Endothelial cell (in vitro differentiated cells): ENCODE measurements at regions not wholly inside any gene's neighbourhood (a gene's known extent, or its start where the extent isn't known, plus 50 kb on each side); places are given as distances from the start of the nearest gene placed in this dataset.

Experiments
- DNase-seq: peaks from one replicate; pipeline ENCODE4 v3.0.0; 2021; ENCODE audit warnings: low spot score
- H3K27ac Mint-ChIP-seq: one replicate; pipeline ENCODE4 v1.8.0; 2021; ENCODE audit warnings: mixed read lengths, inconsistent platforms; ENCODE audit not compliant: unreplicated experiment
- H3K27me3 Mint-ChIP-seq: one replicate; pipeline ENCODE4 v1.8.0; 2021; ENCODE audit warnings: mild to moderate bottlenecking, moderate library complexity, mixed read lengths, inconsistent platforms; ENCODE audit not compliant: unreplicated experiment
- H3K36me3 Mint-ChIP-seq: one replicate; pipeline ENCODE4 v1.8.0; 2021; ENCODE audit warnings: mild to moderate bottlenecking, low read depth, mixed read lengths, inconsistent platforms; ENCODE audit not compliant: unreplicated experiment
- H3K4me1 Mint-ChIP-seq: one replicate; pipeline ENCODE4 v1.8.0; 2021; ENCODE audit warnings: mild to moderate bottlenecking, mixed read lengths, inconsistent platforms; ENCODE audit not compliant: unreplicated experiment
- H3K4me3 Mint-ChIP-seq: one replicate; pipeline ENCODE4 v1.8.0; 2021; ENCODE audit warnings: mild to moderate bottlenecking, mixed read lengths, inconsistent platforms; ENCODE audit not compliant: unreplicated experiment
- H3K9me3 Mint-ChIP-seq: one replicate; pipeline ENCODE4 v1.8.0; 2021; ENCODE audit warnings: mixed read lengths, inconsistent platforms; ENCODE audit not compliant: unreplicated experiment
- TF ChIP-seq, protein P1 (sequence below): fragments of 200-600 bp; sonication (generic); IDR thresholded peaks from one replicate; pipeline ENCODE4 v1.5.0; 2021; ENCODE audit warnings: antibody characterized with exemption; ENCODE audit not compliant: unreplicated experiment

GRCh38 chr11:112518371-112518770, 257.7 kb upstream of the PLET1 start:
- H3K4me3 Mint-ChIP-seq = no peak overlapping the region
- H3K27ac Mint-ChIP-seq = no peak overlapping the region
- H3K36me3 Mint-ChIP-seq = no peaks in the 10 kb centered on the region
- H3K9me3 Mint-ChIP-seq = no peaks in the 10 kb centered on the region
- H3K27me3 Mint-ChIP-seq = peaks cover 2% of the 10 kb centered on the region
- DNase-seq = no peak
- TF ChIP-seq, protein P1, sequence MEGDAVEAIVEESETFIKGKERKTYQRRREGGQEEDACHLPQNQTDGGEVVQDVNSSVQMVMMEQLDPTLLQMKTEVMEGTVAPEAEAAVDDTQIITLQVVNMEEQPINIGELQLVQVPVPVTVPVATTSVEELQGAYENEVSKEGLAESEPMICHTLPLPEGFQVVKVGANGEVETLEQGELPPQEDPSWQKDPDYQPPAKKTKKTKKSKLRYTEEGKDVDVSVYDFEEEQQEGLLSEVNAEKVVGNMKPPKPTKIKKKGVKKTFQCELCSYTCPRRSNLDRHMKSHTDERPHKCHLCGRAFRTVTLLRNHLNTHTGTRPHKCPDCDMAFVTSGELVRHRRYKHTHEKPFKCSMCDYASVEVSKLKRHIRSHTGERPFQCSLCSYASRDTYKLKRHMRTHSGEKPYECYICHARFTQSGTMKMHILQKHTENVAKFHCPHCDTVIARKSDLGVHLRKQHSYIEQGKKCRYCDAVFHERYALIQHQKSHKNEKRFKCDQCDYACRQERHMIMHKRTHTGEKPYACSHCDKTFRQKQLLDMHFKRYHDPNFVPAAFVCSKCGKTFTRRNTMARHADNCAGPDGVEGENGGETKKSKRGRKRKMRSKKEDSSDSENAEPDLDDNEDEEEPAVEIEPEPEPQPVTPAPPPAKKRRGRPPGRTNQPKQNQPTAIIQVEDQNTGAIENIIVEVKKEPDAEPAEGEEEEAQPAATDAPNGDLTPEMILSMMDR = no peak
- peaks cover 3% of the 10 kb centered on the region for H3K4me1 Mint-ChIP-seq

DNA sequence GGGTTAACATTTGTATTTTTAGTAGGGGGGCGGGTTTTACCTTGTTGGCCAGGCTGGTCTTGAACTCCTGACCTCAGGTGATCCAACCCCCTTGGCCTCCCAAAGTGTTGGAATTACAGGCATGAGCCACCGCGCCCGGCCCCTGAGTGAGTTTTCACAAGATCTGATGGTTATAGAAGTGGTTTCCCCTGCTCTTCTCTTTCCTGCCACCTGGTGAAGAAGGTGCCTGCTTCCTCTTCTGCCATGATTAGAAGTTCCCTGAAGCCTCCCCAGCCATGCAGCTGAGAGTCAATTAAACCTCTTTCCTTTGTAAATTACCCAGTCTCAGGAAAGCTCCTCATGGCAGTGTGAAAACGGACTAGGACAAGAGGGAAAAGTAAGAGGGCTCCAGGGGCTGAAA, 259.1 kb upstream of the PLET1 start:
- Mint-ChIP-seq H3K4me3 (no peak overlapping the region), H3K27me3 (peaks cover 5% of the 10 kb centered on the region), H3K9me3 (no peaks in the 10 kb centered on the region), H3K36me3 (no peaks in the 10 kb centered on the region), H3K27ac (no peak overlapping the region), H3K4me1 (peaks cover 10% of the 10 kb centered on the region)
- DNase-seq = no peak
- TF ChIP-seq, protein P1 = no peak

- H3K36me3 Mint-ChIP-seq = no peaks in the 10 kb centered on the region
- no peak for DNase-seq
- H3K27me3 Mint-ChIP-seq = peaks cover 5% of the 10 kb centered on the region
- H3K27ac Mint-ChIP-seq = no peak overlapping the region
- H3K9me3 Mint-ChIP-seq = no peaks in the 10 kb centered on the region
- H3K4me1 Mint-ChIP-seq = peaks cover 13% of the 10 kb centered on the region
- H3K4me3 Mint-ChIP-seq = no peak overlapping the region
- TF ChIP-seq, protein P1 = no peak
Measured at GRCh38 chr11:112520354-112520753, 259.7 kb upstream of the PLET1 start.

GRCh38 chr11:112522536-112522935, 261.9 kb upstream of the PLET1 start:
- H3K27me3 Mint-ChIP-seq = peaks cover 5% of the 10 kb centered on the region
- H3K4me3 Mint-ChIP-seq = no peak overlapping the region
- H3K36me3 Mint-ChIP-seq = no peaks in the 10 kb centered on the region
- DNase-seq = no peak
- H3K27ac Mint-ChIP-seq = no peak overlapping the region
- TF ChIP-seq, protein P1 = no peak
- no peaks in the 10 kb centered on the region for H3K9me3 Mint-ChIP-seq
- peaks cover 20% of the 10 kb centered on the region for H3K4me1 Mint-ChIP-seq

DNA sequence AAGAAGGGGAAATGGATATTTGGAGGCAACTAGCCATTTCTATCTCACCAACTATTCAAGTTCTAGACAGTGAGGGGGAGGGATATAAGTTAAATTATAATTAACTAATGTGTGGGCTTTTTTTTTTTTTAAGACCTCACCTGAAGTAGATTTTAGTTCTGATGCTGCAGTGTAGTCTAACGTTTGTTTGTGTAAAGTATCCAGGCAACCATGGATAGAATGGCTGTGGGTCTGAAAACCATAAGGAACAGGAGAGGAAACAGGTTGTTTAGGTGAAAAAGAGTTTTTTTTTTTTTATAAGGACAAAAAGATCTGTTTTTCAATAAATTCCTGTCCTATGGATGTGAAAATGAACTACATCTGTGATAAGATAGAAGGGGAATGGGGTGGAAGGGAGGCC, 262.4 kb upstream of the PLET1 start:
- Mint-ChIP-seq H3K27me3 (peaks cover 5% of the 10 kb centered on the region), H3K4me1 (peaks cover 20% of the 10 kb centered on the region), H3K36me3 (no peaks in the 10 kb centered on the region), H3K27ac (peak overlapping the region; percentile 18), H3K4me3 (no peak overlapping the region), H3K9me3 (no peaks in the 10 kb centered on the region)
- TF ChIP-seq, protein P1 = no peak
- no peak for DNase-seq
